ENCODE measurements at regions not wholly inside any gene's neighbourhood (a gene's known extent, or its start where the extent isn't known, plus 50 kb on each side); places are given as distances from the start of the nearest gene placed in this dataset.

DNA sequence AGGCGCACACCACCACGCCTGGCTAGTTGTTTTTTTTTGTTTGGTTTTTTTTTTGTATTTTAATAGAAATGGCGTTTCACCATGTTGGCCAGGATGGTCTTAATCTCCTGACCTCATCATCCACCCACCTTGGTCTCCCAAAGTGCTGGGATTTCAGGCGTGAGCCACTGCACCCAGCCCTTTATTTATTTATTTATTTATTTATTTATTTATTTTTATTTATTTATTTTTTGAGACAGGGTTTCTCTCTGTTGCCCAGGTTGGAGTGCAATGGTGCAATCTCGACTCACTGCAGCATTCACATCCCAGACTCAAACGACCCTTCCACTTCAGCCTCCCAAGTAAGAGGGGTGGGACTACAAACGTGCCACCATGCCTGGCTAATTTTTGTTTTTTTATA is 63.0 kb upstream of the ADAMTSL1 start (continued):
- TF ChIP-seq, protein P1, sequence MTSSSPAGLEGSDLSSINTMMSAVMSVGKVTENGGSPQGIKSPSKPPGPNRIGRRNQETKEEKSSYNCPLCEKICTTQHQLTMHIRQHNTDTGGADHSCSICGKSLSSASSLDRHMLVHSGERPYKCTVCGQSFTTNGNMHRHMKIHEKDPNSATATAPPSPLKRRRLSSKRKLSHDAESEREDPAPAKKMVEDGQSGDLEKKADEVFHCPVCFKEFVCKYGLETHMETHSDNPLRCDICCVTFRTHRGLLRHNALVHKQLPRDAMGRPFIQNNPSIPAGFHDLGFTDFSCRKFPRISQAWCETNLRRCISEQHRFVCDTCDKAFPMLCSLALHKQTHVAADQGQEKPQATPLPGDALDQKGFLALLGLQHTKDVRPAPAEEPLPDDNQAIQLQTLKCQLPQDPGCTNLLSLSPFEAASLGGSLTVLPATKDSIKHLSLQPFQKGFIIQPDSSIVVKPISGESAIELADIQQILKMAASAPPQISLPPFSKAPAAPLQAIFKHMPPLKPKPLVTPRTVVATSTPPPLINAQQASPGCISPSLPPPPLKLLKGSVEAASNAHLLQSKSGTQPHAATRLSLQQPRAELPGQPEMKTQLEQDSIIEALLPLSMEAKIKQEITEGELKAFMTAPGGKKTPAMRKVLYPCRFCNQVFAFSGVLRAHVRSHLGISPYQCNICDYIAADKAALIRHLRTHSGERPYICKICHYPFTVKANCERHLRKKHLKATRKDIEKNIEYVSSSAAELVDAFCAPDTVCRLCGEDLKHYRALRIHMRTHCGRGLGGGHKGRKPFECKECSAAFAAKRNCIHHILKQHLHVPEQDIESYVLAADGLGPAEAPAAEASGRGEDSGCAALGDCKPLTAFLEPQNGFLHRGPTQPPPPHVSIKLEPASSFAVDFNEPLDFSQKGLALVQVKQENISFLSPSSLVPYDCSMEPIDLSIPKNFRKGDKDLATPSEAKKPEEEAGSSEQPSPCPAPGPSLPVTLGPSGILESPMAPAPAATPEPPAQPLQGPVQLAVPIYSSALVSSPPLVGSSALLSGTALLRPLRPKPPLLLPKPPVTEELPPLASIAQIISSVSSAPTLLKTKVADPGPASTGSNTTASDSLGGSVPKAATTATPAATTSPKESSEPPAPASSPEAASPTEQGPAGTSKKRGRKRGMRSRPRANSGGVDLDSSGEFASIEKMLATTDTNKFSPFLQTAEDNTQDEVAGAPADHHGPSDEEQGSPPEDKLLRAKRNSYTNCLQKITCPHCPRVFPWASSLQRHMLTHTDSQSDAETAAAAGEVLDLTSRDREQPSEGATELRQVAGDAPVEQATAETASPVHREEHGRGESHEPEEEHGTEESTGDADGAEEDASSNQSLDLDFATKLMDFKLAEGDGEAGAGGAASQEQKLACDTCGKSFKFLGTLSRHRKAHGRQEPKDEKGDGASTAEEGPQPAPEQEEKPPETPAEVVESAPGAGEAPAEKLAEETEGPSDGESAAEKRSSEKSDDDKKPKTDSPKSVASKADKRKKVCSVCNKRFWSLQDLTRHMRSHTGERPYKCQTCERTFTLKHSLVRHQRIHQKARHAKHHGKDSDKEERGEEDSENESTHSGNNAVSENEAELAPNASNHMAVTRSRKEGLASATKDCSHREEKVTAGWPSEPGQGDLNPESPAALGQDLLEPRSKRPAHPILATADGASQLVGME (CRISPR knock-in tag; IDR thresholded peaks at IDR 0.05): no peak

DNA sequence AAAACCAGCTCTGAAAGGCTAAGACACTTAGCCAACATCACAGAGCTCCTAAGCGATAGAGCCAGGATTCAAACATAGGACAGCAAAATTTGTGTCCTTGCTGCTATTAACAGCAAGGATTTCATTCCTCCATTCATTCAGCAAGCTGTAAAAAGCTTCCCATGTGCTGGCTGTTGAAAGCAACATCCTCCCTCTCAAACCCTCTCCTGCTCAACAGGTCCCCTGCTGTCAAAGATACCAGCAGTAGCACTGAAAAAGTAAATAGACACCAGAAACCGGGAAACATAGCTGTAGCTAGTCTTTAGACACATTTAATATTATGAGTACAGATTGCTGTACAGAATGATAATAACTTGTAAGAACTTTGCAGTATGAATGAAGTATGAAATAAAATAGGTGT is 52.6 kb upstream of the ADAMTSL1 start:
- Histone ChIP-seq H3K27me3 (ENCODE audit: control insufficient read depth in 2 of 2, insufficient read depth in 2 of 2, low read length in 2 of 2) (no peaks in the 10 kb centered on the region), H3K4me1 (replicated peaks in 1 of 2; ENCODE audit: control insufficient read depth in 2 of 2, insufficient read depth in 2 of 2, low read length in 2 of 2) (no peaks in the 10 kb centered on the region), H4K20me1 (replicated peaks; ENCODE audit: control insufficient read depth, insufficient read depth, low read length) (no peaks in the 10 kb centered on the region), H3K79me2 (ENCODE audit: control insufficient read depth, insufficient read depth, low read length) (no peaks in the 10 kb centered on the region), H3K36me3 (ENCODE audit: control insufficient read depth, insufficient read depth, low read length) (no peaks in the 10 kb centered on the region), H3K27ac (ENCODE audit: extremely low read depth, low read depth, low read length) (no peak overlapping the region), H3K9me1 (ENCODE audit: control insufficient read depth, insufficient read depth, low read length) (no peaks in the 10 kb centered on the region), H2AFZ (ENCODE audit: low read depth, low read length) (no peak overlapping the region), H3K9me3 (replicated peaks; ENCODE audit: control insufficient read depth, insufficient read depth, low read depth, low read length) (no peaks in the 10 kb centered on the region), H3K9ac (ENCODE audit: insufficient read depth in 1 of 2, low read depth in 2 of 2, low read length in 2 of 2) (no peak overlapping the region), H3K4me2 (ENCODE audit: insufficient read depth, low read length) (no peak overlapping the region), H3K4me3 (no peak overlapping the region)
- WGBS (ENCODE audit: insufficient coverage, low coverage, missing lambda C conversion rate): 0% methylated on average over 2 of the region's 2 CpGs
- ChIA-PET POLR2A (no interaction called here), CTCF (ENCODE audit: low intra/inter-chr PET ratio) (no interaction called here)
- no peak for ATAC-seq
- TF ChIP-seq ZBTB7A (IDR thresholded peaks at IDR 0.05; ENCODE audit: borderline replicate concordance, control insufficient read depth, low read depth, low read length) (no peak), TSC22D4 (tag; IDR thresholded peaks at IDR 0.05) (no peak), ZNF77 (CRISPR knock-in tag; IDR thresholded peaks at IDR 0.05) (no peak)
- TF ChIP-seq, protein P2, sequence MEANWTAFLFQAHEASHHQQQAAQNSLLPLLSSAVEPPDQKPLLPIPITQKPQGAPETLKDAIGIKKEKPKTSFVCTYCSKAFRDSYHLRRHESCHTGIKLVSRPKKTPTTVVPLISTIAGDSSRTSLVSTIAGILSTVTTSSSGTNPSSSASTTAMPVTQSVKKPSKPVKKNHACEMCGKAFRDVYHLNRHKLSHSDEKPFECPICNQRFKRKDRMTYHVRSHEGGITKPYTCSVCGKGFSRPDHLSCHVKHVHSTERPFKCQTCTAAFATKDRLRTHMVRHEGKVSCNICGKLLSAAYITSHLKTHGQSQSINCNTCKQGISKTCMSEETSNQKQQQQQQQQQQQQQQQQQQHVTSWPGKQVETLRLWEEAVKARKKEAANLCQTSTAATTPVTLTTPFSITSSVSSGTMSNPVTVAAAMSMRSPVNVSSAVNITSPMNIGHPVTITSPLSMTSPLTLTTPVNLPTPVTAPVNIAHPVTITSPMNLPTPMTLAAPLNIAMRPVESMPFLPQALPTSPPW (CRISPR knock-in tag; IDR thresholded peaks at IDR 0.05): no peak
- TF ChIP-seq, protein P3, sequence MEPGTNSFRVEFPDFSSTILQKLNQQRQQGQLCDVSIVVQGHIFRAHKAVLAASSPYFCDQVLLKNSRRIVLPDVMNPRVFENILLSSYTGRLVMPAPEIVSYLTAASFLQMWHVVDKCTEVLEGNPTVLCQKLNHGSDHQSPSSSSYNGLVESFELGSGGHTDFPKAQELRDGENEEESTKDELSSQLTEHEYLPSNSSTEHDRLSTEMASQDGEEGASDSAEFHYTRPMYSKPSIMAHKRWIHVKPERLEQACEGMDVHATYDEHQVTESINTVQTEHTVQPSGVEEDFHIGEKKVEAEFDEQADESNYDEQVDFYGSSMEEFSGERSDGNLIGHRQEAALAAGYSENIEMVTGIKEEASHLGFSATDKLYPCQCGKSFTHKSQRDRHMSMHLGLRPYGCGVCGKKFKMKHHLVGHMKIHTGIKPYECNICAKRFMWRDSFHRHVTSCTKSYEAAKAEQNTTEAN (CRISPR knock-in tag; IDR thresholded peaks at IDR 0.05): no peak
- no TSS peak for BruUV-seq (replicated peaks)
- FAIRE-seq: no peak
- DNase-seq (ENCODE audit: extremely low read depth in 1 of 4, low spot score in 3 of 4): no peak
- in situ Hi-C loops (cut with MboI) (no loop called here), intact Hi-C loops (cut with micrococcal nuclease) (no loop called here)

Measured in K562 (cell line).